ENCODE measurements at regions not wholly inside any gene's neighbourhood (a gene's known extent, or its start where the extent isn't known, plus 50 kb on each side); places are given as distances from the start of the nearest gene placed in this dataset.
"Not testable (repeated sequence)": the region's sequence is repeated elsewhere in the genome, so short reads cannot be mapped to it uniquely, and the experiment has no call there.

- TF ChIP-seq POLR2A, CTCF (IDR thresholded peaks at IDR 0.05): not testable (repeated sequence)
These were observed 62.2 kb upstream of the FBXL17 start for GRCh38 chr5:108444130-108444529.
